GM19395 (cell line): ENCODE measurements at regions not wholly inside any gene's neighbourhood (a gene's known extent, or its start where the extent isn't known, plus 50 kb on each side); places are given as distances from the start of the nearest gene placed in this dataset.
"Not testable (repeated sequence)": the region's sequence is repeated elsewhere in the genome, so short reads cannot be mapped to it uniquely, and the experiment has no call there.

ENCODE experiments used
- ATAC-seq: cut with Tn5 transposase; IDR thresholded peaks from one replicate; pipeline ENCODE4 v1.9.1; 2021; ENCODE audit warnings: mild to moderate bottlenecking, moderate library complexity; ENCODE audit not compliant: unreplicated experiment

- ATAC-seq: no peak
These were observed 400.5 kb upstream of the TCF4 start for GRCh38 chr18:55988537-55988936.

- no peak for ATAC-seq
These were observed 395.4 kb upstream of the TCF4 start for GRCh38 chr18:55983433-55983832.

GRCh38 chr18:55982992-55983391, 395.0 kb upstream of the TCF4 start:
- no peak for ATAC-seq

GRCh38 chr18:55981712-55982475, 393.9 kb upstream of the TCF4 start:
- ATAC-seq: no peak

GRCh38 chr18:55974521-55974920, 386.5 kb upstream of the TCF4 start:
- no peak for ATAC-seq

GRCh38 chr18:55968550-55968949, 380.6 kb upstream of the TCF4 start:
- ATAC-seq: no peak

- ATAC-seq: no peak
These were observed 379.0 kb upstream of the TCF4 start for GRCh38 chr18:55967019-55967418.

GRCh38 chr18:55964171-55964570, 376.2 kb upstream of the TCF4 start:
- no peak for ATAC-seq

GRCh38 chr18:55953326-55953725, 365.3 kb upstream of the TCF4 start:
- ATAC-seq: no peak

GRCh38 chr18:55951738-55952137, 363.7 kb upstream of the TCF4 start:
- ATAC-seq: not testable (repeated sequence)

GRCh38 chr18:55950379-55951166, 362.6 kb upstream of the TCF4 start:
- ATAC-seq: no peak

GRCh38 chr18:55934821-55935220, 346.8 kb upstream of the TCF4 start:
- ATAC-seq: no peak

- ATAC-seq: no peak
These were observed 344.7 kb upstream of the TCF4 start for GRCh38 chr18:55932675-55933074.

- ATAC-seq: no peak
These were observed 339.8 kb upstream of the TCF4 start for GRCh38 chr18:55927831-55928230.

GRCh38 chr18:55925772-55926171, 337.8 kb upstream of the TCF4 start:
- ATAC-seq: no peak

- ATAC-seq: no peak
These were observed 332.1 kb upstream of the TCF4 start for GRCh38 chr18:55920063-55920462.

- ATAC-seq: no peak
These were observed 330.5 kb upstream of the TCF4 start for GRCh38 chr18:55918444-55918843.

GRCh38 chr18:55912919-55913318, 324.9 kb upstream of the TCF4 start:
- ATAC-seq: no peak

- no peak for ATAC-seq
These were observed 324.1 kb upstream of the TCF4 start for GRCh38 chr18:55912071-55912470.

- no peak for ATAC-seq
These were observed 322.3 kb upstream of the TCF4 start for GRCh38 chr18:55910296-55910695.

GRCh38 chr18:55908901-55909366, 320.9 kb upstream of the TCF4 start:
- ATAC-seq: no peak
